ENCODE measurements at regions not wholly inside any gene's neighbourhood (a gene's known extent, or its start where the extent isn't known, plus 50 kb on each side); places are given as distances from the start of the nearest gene placed in this dataset.
"Not testable (repeated sequence)": the region's sequence is repeated elsewhere in the genome, so short reads cannot be mapped to it uniquely, and the experiment has no call there.

DNA sequence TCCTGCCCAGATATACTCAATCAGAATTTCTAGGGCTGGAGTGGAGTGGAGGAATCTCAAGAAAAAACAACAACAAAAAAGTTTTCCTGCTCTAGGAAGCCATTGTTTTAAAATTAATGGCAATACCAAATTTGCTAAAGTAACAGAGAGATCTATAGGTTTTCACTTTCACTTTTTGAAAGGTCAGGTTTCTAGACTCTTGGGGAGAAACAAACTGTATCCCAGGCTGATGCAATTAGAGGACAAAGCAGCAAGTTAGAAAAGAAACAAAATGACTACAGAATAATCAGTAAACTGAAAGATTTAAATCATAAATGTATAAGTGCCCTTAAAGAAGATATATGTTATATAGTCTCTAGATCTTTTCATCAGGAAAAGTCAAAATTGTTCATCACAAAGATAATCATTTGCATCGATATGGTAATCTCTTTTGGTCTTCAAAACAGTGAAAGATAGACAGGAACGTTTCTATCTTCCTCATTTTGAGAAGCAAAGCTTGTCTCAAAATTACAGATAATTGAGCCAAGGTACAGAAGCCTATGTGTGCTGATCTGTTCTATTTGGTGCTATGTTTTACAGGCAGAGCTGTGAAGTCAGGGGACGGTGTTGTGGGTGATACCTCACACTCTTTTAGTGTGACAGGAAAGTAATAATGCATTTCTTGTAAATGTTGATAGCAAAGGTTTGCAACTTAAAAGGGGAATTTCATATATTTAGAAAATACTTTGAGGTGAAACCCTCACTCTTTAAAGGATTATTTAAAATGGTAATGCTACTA lies 1746.6 kb upstream of the C9orf72 start:
- no peak for DNase-seq

DNA sequence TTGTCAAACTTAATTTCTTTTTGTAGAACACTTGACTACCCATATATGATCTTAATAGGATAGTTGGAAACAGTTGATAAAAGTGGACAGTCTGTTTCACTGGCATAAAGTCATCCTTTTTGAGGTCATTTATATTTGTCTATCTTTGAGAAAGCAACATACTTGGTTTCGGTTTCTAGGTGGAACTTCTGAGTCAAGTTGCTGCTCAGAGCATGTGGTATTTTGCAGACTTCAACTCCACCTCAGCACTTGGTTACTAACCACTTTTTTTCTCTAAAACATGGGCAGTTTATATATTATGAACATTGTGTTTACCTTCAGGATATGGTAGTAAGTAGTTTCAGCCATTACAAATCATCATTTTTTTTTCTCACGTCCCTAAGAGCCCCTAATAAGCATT lies 1749.0 kb upstream of the C9orf72 start:
- DNase-seq, result no peak

DNA sequence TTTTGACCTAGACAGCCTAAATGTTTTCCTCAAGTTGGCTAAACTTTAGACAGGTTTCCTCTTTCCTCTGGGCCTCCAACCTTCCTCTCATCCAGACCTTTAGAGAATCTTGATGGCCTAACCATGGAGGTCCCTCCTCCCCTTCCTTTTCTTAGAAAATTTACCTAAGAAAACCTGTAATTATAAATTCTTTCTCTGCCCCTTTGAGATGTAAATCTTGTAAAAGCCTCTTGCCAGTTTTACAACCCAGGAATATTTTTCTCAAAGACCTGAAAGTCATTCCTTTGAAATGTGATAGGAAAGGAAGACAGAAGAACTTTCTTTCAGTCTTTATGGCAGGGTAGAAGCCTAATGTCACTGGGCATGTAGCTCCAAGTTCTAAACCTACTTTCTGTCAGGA lies 1752.6 kb upstream of the C9orf72 start:
- no peak for DNase-seq

DNA sequence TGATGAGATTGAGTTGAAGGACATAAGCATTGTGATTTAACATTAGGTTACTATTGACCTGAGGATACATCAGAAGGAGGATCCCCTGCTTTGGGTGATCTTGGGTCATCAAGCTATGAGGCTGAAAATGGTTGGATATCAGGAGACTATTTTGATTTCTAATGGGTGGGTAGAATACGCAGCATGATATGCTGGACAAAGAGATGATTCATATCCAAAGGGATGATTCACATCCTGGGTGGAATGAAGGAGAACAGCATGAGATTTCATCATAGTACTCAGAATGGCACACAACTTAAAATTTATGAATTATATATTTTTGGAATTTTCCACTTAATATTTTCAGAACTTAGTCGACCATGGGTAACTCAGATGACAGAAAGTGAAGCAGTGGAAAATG lies 1759.5 kb upstream of the C9orf72 start:
- no peak for DNase-seq

DNA sequence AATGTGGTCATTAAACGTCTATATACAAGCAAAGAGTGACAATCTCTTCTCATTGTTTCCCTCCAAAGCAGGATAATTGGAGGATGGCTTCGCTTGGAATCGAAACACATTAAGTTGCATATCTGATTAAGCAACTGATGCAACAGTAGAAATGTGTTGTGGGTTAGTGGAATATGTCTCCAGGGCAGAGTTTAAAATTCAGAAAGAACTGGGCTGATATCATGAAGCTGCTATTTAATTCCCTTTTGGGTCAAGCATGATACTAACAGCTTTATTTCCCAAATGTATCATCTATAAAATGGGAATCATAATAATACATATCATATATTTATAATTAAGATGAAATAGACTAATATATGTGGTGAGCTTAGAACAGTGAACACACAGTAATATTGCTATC lies 1763.0 kb upstream of the C9orf72 start:
- no peak for DNase-seq

DNA sequence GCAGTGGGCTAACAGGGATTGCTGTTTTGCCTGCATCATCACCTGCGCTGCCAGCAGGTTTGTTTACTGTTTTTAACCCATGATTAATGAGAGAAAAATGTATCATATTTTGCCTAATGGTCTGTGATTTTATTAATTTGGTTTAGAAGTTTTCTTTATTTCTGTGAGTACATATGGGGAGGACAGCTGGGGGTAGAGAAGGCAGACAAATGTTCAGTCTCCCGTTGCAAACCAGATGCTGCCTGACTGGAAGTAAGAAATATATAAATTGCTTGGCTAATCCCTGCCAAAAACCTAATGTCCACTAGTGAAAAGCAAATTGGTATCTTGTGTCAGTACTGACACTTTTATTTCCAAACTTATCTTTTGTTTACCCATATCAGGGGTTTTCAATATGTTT lies 1766.1 kb upstream of the C9orf72 start:
- DNase-seq, result no peak

DNA sequence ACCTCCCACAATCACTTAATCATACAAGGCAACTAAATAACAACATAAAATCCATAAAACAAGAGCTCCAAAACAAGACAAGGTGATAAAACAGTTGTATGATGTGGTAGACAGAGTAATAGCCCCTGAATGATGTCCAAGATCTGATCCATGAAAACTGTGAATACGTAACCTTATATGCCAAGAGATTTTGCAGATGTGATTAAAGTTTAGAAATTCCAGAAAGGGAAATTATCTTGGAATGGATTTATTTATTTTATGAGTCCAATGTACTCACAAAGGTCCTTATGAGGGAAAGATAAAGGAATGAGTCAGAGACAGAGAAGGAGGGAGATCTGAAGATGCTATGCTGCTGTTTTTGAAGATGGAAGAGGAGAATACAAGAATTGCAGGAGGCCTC lies 1775.7 kb upstream of the C9orf72 start:
- DNase-seq, result no peak

DNA sequence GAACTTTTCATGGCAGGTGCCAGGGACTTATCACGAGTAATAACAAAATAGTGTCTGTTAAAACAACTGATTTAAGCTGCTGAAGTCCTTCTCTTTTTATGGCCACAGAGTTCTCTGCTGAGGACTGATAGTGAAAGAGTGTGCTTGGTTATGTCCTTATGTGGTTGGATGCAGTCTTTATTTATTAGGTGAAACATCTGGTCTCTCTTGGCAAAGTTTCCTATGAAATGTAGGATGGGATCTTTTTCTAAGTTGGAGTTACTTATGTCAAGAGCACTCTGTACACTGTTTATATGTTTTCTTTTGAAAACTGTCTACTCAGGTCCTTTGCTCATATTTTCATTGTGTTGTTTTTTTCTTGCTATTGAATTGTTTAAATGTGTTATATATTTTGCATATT lies 1816.1 kb upstream of the C9orf72 start:
- no peak for DNase-seq

DNA sequence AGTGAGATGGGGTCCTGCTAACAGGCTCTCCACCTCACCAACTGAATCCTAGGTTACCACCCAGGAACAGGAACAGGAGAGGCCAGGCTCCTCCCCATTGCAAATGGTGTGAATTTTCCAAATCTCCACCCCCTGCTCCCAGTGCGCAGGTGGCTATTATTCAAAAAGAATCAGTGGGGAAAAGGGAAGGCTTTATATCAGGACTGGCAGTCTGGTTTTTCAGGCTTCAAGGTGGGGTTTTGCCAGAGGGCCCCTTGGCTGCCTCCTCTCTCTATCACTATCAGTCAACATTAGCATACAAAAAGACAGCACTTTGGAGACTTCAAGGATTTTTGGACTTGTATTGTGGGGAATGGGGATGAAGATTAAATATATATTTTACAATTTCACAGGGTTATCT lies 1817.6 kb upstream of the C9orf72 start:
- DNase-seq, result no peak

DNA sequence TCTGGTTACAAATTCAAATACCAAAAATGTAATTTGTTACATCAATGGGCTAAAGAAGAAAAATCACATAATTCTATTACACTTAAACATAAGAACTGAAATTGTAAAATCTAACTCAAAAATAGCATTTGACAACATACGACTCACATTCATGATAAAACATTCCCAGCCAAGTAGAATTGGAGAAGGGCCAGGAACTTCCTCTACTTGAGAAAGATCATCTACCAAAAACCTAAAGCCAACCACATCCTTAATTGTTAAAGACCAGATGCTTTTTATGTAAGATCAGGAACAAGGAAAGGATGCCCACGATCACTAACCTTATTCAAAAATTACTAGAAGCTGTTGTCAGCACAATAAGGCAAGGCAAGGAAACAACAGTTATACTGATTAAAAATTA lies 1819.8 kb upstream of the C9orf72 start:
- DNase-seq, result no peak

DNA sequence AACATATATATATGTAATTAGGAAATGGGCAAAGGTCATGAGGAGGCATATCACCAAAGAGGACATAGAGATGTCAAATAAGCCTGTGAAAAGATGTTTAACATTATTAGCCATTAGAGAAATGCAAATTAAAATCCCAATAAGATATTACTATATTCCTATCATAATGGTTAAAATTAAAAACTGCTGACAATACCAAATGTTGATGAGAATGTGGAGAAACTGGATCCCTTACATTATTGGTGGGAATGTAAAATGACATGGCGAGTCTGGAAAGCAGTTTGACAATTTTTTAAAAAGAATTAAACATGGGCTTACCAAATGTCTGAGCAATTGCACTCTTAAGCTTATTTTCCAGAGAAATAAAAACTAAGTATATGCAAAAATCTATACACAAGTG lies 1821.6 kb upstream of the C9orf72 start:
- no peak for DNase-seq

DNA sequence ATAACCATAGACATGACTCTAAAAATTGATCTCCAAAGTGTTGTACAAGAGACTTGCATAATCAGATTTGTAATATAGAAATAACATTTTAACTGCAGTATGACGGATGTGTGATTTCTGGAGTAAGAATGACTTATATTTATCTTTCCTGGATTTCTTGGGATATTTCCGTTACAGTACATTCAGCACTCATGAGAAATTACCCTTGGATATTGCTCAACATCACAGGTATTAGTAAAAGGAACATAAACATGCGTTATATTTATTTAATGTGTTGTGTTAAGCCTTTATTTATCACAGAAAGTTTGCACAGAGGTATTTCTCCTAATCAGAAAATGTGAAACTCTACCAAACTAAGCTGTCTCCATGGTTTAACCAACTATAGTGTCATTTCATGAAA lies 1823.9 kb upstream of the C9orf72 start:
- no peak for DNase-seq

DNA sequence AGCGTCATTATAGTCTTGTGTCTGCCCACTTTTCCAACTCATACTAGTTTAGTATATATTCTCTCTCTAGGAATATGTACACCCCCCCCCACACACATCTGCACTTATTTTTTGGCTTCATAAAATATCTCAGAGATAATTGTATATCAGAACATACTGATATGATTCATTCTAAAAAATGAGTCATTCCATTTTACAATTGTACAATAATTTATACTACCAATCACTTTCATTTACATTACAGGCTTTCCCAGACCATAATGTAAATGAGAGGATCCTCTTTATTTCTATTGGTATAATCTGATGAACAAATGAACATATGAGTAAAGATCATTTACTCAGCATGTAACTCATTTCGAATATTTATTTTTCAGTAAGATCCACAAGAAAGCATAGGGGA lies 1842.9 kb upstream of the C9orf72 start:
- no peak for DNase-seq

DNA sequence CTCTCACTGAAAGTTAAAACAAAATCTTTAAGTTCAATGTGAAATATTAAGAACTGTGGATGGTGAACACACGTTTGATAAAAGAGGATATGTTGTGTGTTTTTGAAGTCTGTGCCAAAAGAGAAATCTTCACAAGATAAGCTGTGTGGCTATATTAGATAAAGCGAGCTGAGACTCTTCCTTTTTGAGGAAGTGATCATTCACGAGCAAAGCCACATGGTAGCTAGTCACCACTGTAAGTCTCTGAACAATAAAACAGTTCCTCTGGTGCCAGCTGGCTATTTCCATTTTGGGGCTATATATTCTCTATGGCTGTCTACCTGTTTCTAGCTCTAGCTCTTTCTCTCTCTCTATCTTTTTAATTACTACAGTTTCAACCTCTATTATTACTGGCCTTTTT lies 1849.2 kb upstream of the C9orf72 start:
- DNase-seq, result no peak

DNA sequence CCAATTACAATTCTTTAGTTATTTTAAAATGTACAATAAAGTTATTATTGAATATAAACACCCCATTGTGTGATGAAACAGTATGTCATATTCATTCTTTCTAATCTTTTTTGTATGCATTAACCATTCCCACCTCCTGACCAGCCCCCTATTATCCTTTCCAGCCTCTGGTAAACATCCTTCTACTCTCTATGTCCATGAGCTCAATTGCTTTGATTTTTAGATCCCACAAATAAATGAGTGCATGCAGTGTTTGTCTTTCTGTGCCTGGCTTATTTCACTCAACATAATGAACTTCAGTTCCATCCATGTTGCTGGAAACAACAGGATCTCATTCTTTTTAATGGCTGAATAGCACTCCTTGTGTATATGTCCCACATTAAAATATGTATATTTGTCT lies 1858.9 kb upstream of the C9orf72 start:
- no peak for DNase-seq

DNA sequence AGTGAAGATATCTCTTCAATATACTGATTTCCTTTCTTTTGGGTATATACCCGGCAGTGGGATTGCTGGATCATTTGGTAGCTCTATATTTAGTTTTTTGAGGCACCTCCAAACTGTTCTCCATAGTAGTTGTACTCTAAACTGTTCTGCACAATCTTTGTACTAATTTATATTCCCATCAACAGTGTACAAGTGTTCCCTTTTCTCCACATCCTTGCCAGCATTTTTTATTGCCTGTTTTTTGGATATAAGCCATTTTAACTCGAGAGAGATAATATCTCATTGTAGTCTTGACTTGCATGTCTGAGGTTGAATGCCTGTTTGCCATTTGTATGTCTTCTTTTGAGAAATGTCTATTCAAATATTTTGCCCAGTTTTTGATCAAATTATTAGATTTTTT lies 1859.4 kb upstream of the C9orf72 start:
- DNase-seq, result not testable (repeated sequence)

DNA sequence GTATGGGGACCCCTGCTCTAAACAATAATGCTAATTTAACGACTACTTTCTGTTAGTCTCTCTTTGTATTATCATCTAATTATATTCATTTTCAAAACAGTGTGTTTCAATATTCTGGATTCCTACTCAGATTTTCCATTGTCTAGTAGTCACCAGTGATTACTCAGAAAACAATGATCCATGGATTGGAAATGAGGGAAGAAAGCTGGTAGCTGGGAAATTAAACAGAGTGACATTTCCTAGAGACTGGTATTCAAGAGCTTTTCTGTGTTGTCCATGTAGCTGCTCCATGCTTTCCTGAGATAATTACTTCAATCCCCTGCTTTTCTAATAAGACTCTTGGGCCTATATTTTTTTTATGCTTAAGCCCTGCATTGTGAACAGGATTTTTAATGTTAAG lies 1862.1 kb upstream of the C9orf72 start:
- DNase-seq, result no peak

DNA sequence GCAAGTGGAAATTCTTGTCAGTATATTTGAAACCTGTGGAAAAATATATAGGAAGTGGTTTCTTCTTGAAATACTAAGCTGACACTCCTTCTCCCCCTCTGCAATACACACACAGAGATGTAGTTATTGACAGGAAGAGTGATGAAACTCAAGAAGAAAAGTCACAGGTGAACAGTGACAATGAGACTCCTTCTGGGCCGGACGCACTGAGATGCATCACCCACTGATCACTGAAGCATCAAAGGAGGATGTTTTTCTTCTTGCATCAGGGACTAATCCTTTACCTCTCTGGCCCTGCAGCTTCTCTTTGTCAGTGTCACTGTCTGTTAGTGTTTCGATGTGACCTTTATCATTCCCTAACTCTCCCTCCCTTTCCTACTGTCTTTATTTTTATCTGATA lies 1864.2 kb upstream of the C9orf72 start:
- no peak for DNase-seq

DNA sequence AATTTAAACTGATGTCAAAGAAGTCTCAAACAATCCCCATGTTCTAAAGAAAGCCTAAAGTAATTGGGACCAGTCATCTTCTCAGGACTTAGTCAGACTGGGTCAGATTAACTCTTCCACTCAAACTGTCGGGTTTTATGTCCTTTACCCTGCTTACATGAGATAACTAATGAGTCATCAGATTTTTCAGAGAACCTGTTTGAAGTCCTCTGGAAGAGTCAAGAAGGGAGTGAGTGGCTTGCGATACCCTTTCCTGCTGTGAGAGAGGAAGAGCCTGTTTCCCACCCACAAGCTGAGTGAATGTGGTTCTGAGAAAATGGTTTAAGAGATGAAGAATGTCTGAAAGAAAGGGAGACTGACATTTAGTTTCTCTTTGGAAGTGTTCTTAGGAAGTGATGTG lies 1866.7 kb upstream of the C9orf72 start:
- DNase-seq, result no peak

DNA sequence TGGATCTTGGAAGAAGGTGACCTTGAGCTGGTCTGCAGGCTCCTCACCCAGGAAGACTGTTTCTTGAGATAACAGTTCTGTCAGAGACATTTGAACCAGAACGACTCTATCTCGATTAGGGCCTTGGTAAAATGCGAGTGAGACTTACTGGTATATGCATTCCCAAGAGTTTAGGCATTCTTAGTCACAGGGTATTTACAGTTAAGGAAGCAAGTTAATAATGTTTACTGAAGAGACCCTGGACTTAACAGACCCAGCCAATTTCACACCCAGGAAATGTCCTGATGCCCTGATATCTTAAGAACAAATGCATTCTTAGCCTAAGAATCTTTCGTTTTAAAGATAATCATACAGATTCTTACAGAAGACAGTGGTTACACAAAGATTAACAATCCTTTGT lies 1867.2 kb upstream of the C9orf72 start:
- no peak for DNase-seq

DNA sequence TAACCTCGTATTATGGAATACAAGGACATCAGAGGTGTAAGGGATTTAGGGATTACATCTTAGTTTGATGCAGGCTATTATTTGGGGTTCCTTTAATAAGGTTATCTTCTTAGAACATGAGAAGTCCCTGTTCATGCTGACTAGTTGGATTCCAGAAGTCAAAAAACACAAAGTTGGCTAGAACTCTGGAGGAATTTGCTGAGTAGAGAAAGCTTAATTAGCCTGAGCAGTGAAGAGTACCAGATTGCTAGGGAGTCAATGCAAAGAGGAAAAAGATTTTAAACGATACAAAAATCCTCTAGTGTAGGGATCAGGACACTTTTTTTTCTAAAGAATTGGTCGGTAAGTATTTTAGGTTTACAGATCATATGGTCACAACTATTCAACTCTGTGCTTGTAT lies 1872.5 kb upstream of the C9orf72 start:
- DNase-seq, result no peak

DNA sequence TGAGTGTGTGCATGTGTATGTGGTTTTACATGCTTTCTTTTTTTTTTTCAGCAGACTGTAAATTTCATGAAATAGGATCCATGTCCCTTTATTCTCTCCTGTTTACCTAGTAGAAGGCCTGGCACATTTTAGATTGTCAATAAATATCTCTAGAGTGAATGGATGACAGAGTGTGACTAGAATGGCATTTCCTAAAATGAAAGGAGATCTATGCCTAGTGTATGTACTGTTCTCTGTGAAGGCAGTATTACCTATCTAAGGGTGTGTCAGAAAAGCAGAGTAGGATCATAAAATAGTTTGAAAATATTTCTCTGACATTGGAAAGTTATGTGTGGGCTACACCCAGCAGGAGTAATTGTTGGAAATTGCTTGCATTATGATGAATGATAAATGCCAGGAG lies 1876.0 kb upstream of the C9orf72 start:
- peak; percentile 47 for DNase-seq

DNA sequence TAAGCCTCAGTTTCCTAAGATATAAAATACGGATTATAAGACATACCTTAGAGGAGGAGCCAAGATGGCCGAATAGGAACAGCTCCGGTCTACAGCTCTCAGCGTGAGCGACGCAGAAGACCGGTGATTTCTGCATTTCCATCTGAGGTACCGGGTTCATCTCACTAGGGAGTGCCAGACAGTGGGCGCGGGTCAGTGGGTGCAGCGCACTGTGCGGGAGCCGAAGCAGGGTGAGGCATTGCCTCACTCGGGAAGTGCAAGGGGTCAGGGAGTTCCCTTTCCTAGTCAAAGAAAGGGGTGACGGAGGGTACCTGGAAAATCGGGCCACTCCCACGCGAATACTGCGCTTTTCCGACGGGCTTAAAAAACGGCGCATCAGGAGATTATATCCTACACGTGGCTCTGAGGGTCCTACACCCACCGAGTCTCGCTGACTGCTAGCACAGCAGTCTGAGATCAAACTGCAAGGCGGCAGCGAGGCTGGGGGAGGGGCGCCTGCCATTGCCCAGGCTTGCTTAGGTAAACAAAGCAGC lies 1877.1 kb upstream of the C9orf72 start:
- DNase-seq, result not testable (repeated sequence)

DNA sequence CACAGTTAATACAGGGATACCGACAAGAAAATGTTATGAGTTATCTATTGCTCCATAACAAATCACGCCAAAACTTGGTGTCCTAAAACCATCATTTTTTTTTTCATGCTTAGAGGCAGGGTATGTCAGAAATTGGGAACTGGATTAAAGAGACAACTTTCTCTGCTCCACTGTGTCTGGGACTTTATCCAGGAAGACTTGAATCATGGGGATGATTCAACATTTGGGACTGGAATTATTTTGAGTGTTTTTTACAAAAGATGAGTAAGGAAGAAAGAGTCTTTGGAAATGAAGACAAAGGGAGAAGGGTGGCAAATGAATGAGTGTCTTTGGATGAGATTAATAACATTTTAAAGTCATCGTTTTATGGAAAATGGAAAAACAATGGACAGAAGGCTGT lies 1883.7 kb upstream of the C9orf72 start:
- no peak for DNase-seq

DNA sequence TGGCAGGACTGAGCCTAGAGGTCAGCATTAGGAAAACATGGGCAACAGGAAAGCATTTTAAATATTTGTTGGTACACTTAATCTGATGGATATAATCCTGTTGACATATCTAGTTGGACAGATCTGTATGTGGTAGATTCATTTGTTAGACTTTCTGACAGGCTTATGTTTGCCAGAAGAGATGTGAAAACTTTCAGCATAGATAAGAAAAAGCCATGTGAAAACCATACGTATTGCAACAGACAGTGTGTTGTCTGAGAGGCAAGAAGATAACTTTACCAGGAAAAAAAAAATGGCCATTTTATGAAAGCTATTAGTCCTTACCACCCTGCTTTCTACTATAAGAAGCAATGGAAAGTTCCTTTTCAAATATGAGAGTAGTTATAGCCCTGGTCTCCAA lies 1902.2 kb upstream of the C9orf72 start:
- DNase-seq, result no peak
